ENCODE measurements at regions not wholly inside any gene's neighbourhood (a gene's known extent, or its start where the extent isn't known, plus 50 kb on each side); places are given as distances from the start of the nearest gene placed in this dataset.

- DNase-seq = no peak
Observed at GRCh38 chr20:39234520-39235095, 272.5 kb downstream of the DHX35 start.

GRCh38 chr20:39233755-39234154 is 271.6 kb downstream of the DHX35 start:
- DNase-seq = no peak

- DNase-seq = no peak
Observed at GRCh38 chr20:39227416-39227815, 265.3 kb downstream of the DHX35 start.

- no peak for DNase-seq
Observed at GRCh38 chr20:39225978-39226377, 263.8 kb downstream of the DHX35 start.

GRCh38 chr20:39225536-39225935 is 263.4 kb downstream of the DHX35 start:
- no peak for DNase-seq

GRCh38 chr20:39222101-39222500 is 260.0 kb downstream of the DHX35 start:
- no peak for DNase-seq

- no peak for DNase-seq
Observed at GRCh38 chr20:39216195-39216594, 254.1 kb downstream of the DHX35 start.

- no peak for DNase-seq
Observed at GRCh38 chr20:39214828-39215227, 252.7 kb downstream of the DHX35 start.

GRCh38 chr20:39213476-39214145 is 251.5 kb downstream of the DHX35 start:
- no peak for DNase-seq

GRCh38 chr20:39211060-39211748 is 249.1 kb downstream of the DHX35 start:
- DNase-seq = no peak

GRCh38 chr20:39210341-39211036 is 248.3 kb downstream of the DHX35 start:
- no peak for DNase-seq

GRCh38 chr20:39206899-39207564 is 244.9 kb downstream of the DHX35 start:
- no peak for DNase-seq

GRCh38 chr20:39195582-39196021 is 233.5 kb downstream of the DHX35 start:
- DNase-seq = no peak

GRCh38 chr20:39190666-39191570 is 228.8 kb downstream of the DHX35 start:
- DNase-seq = no peak

GRCh38 chr20:39188266-39188765 is 226.2 kb downstream of the DHX35 start:
- no peak for DNase-seq

- DNase-seq = no peak
Observed at GRCh38 chr20:39181490-39181889, 219.3 kb downstream of the DHX35 start.

GRCh38 chr20:39176457-39176856 is 214.3 kb downstream of the DHX35 start:
- DNase-seq = no peak

- no peak for DNase-seq
Observed at GRCh38 chr20:39170896-39171463, 208.8 kb downstream of the DHX35 start.

- no peak for DNase-seq
Observed at GRCh38 chr20:39165099-39165498, 203.0 kb downstream of the DHX35 start.

GRCh38 chr20:39164642-39165041 is 202.5 kb downstream of the DHX35 start:
- no peak for DNase-seq

- DNase-seq = no peak
Observed at GRCh38 chr20:39163993-39164392, 201.8 kb downstream of the DHX35 start.

All from activated CD4-positive, alpha-beta T cell treated with anti-CD3 and anti-CD28 coated beads for 48 hours (primary cell).